A549 (cell line): ENCODE measurements at regions not wholly inside any gene's neighbourhood (a gene's known extent, or its start where the extent isn't known, plus 50 kb on each side); places are given as distances from the start of the nearest gene placed in this dataset.

ENCODE experiments used
- EP300 ChIP-seq, 2 experiments: fragments of >200 bp; sonication (Bioruptor Twin); formaldehyde crosslinking; IDR thresholded peaks; 2 replicates in 1 of 2; 3 replicates in 1 of 2; pipeline ENCODE4 v1.6.1; 2016 to 2017
- RCOR1 ChIP-seq: fragments of 150-350 bp; IDR thresholded peaks from 2 replicates; pipeline ENCODE4 v1.6.1; 2014; ENCODE audit warnings: antibody characterized with exemption, low read length, low read depth
- SMC3 ChIP-seq: fragments of >200 bp; sonication (Bioruptor Twin); formaldehyde crosslinking; IDR thresholded peaks from 3 replicates; pipeline ENCODE4 v1.6.1; 2018; ENCODE audit warnings: inconsistent platforms
- TF ChIP-seq, protein P1 (sequence below): fragments of >200 bp; sonication (Bioruptor Twin); formaldehyde crosslinking; IDR thresholded peaks from 3 replicates; pipeline ENCODE4 v1.5.1; 2016

DNA sequence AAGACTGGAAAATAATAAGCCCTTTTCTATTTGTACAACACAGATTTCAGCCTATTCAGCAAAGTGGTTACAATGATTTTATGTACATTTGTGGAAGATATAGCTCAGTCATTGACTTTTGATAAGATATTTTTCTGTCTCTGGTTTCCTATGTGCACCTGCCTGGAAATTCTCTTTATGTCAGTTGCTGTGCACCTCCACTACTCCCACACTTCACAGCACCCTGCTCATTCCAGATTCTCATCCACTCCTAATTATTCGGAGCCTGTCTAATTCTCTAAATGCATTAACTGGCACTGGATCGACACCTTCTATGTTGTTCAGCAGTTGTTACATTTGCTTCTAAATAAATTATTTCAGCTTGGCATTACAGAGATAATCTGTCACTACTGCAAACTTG, 275.1 kb upstream of the RND3 start:
- TF ChIP-seq EP300 (IDR thresholded peaks at IDR 0.05) (no peak), RCOR1 (no peak), SMC3 (no peak)
- TF ChIP-seq, protein P1, sequence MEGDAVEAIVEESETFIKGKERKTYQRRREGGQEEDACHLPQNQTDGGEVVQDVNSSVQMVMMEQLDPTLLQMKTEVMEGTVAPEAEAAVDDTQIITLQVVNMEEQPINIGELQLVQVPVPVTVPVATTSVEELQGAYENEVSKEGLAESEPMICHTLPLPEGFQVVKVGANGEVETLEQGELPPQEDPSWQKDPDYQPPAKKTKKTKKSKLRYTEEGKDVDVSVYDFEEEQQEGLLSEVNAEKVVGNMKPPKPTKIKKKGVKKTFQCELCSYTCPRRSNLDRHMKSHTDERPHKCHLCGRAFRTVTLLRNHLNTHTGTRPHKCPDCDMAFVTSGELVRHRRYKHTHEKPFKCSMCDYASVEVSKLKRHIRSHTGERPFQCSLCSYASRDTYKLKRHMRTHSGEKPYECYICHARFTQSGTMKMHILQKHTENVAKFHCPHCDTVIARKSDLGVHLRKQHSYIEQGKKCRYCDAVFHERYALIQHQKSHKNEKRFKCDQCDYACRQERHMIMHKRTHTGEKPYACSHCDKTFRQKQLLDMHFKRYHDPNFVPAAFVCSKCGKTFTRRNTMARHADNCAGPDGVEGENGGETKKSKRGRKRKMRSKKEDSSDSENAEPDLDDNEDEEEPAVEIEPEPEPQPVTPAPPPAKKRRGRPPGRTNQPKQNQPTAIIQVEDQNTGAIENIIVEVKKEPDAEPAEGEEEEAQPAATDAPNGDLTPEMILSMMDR: no peak
